Right lobe of liver (tissue), 6 donors: ENCODE measurements at regions not wholly inside any gene's neighbourhood (a gene's known extent, or its start where the extent isn't known, plus 50 kb on each side); places are given as distances from the start of the nearest gene placed in this dataset.

ENCODE experiments used
- ATAC-seq, 4 donors: fragments of 200-7000 bp; cut with Tn5 transposase; one replicate each; pipeline ENCODE4 v1.9.1; 2020; ENCODE audit warnings: mild to moderate bottlenecking in 4 of 4, moderate library complexity in 4 of 4
- DNase-seq, 3 donors: peaks; one replicate each; pipeline ENCODE4 v3.0.0-alpha.2; 2020
- H3K27ac ChIP-seq, 3 donors: fragments of 200-600 bp; one replicate each; pipeline ENCODE4 v1.8.0; 2022
- H3K27me3 ChIP-seq, 2 donors: fragments of 200-600 bp; one replicate each; pipeline ENCODE4 v1.8.0; 2022
- H3K36me3 ChIP-seq, 4 donors: fragments of 200-600 bp; sonication (generic) in 1 of 4; one replicate each; pipeline versions ENCODE4 v1.5.1 to v1.8.0; 2017 to 2022; ENCODE audit warnings: control low read depth in 1 of 4
- H3K4me1 ChIP-seq, 4 donors: fragments of 200-600 bp; sonication (generic) in 1 of 4; one replicate each; pipeline versions ENCODE4 v1.5.1 to v1.8.0; 2017 to 2022; ENCODE audit warnings: control low read depth in 1 of 4
- H3K4me3 ChIP-seq, 3 donors: fragments of 200-600 bp; one replicate each; pipeline ENCODE4 v1.8.0; 2022
- H3K9me3 ChIP-seq, 4 donors: fragments of 200-600 bp; sonication (generic) in 1 of 4; one replicate each; pipeline versions ENCODE4 v1.5.1 to v1.8.0; 2017 to 2022; ENCODE audit warnings: control low read depth in 1 of 4
- CTCF ChIP-seq, 4 donors: fragments of 200-600 bp in 3 of 4; fragments of 450-650 bp in 1 of 4; IDR thresholded peaks; one replicate each; pipeline versions ENCODE4 v1.5.1 to v1.8.0; 2016 to 2022; ENCODE audit warnings: antibody characterized with exemption in 4 of 4, mild to moderate bottlenecking in 2 of 4
- POLR2A ChIP-seq: fragments of 450-650 bp; IDR thresholded peaks from one replicate; pipeline ENCODE4 v1.6.1; 2017; ENCODE audit warnings: antibody characterized with exemption, mild to moderate bottlenecking
- WGBS: methylation state at CpG from one replicate; pipeline ENCODE4 v1.1.6; 2018; ENCODE audit warnings: low coverage, low lambda C conversion rate; ENCODE audit not compliant: insufficient coverage; ENCODE audit errors: missing lambda C conversion rate; 5-methylcytosine and 5-hydroxymethylcytosine counted together
- intact Hi-C, 2 donors: fragments of 100-400 bp; cut with DNase I; formaldehyde crosslinking; loops; one replicate each; pipeline versions ENCODE4 v1.11.2 to v1.14.1; 2022
- donor health status: DM: no; HTN: yes; CAD: no.
- donor health status: DM: no; HTN: no; CAD: no.
- donor health status: DM: no; HTN: no; CAD: no.
- donor health status: DM: no; HTN: yes; CAD: no.
- donor health status: DM: no; HTN: yes; CAD: no.

GRCh38 chr2:59288771-59289170, 1047.6 kb upstream of the FANCL start:
- ATAC-seq = no peak
- 65% methylated on average over 2 of the region's 2 CpGs for WGBS
- TF ChIP-seq POLR2A (no peak), CTCF (IDR thresholded peaks at IDR 0.05) (no peak)

GRCh38 chr2:59282374-59283057, 1041.4 kb upstream of the FANCL start:
- ATAC-seq = no peak
- Histone ChIP-seq H3K27ac (no peak overlapping the region), H3K9me3 (no peaks in the 10 kb centered on the region), H3K36me3 (no peaks in the 10 kb centered on the region), H3K27me3 (no peaks in the 10 kb centered on the region), H3K4me1 (no peaks in the 10 kb centered on the region), H3K4me3 (no peak overlapping the region)
- DNase-seq = no peak
- WGBS = 37% methylated on average over 6 of the region's 6 CpGs
- no peak for TF ChIP-seq POLR2A
- TF ChIP-seq CTCF (IDR thresholded peaks at IDR 0.05) = no peak
- intact Hi-C loops = no loop called here

More at GRCh38 chr2:59288771-59289170, 1047.6 kb upstream of the FANCL start:
- Histone ChIP-seq H3K9me3 (no peaks in the 10 kb centered on the region), H3K27ac (no peak overlapping the region), H3K27me3 (no peaks in the 10 kb centered on the region), H3K4me3 (no peak overlapping the region), H3K4me1 (no peaks in the 10 kb centered on the region), H3K36me3 (no peaks in the 10 kb centered on the region)
- intact Hi-C loops = no loop called here
- DNase-seq = no peak

GRCh38 chr2:59277671-59278070, 1036.5 kb upstream of the FANCL start:
- DNase-seq = no peak
- no peak overlapping the region for H3K27ac ChIP-seq
- H3K36me3 ChIP-seq = no peaks in the 10 kb centered on the region
- TF ChIP-seq CTCF (IDR thresholded peaks at IDR 0.05) (no peak), POLR2A (no peak)
- 51% methylated on average over 5 of the region's 5 CpGs for WGBS
- no peaks in the 10 kb centered on the region for H3K4me1 ChIP-seq
- H3K27me3 ChIP-seq = no peaks in the 10 kb centered on the region
- intact Hi-C loops = no loop called here
- H3K9me3 ChIP-seq = no peaks in the 10 kb centered on the region
- ATAC-seq = no peak
- H3K4me3 ChIP-seq = no peak overlapping the region

GRCh38 chr2:59276917-59277316, 1035.8 kb upstream of the FANCL start:
- Histone ChIP-seq H3K4me1 (no peaks in the 10 kb centered on the region), H3K27ac (no peak overlapping the region), H3K27me3 (no peaks in the 10 kb centered on the region), H3K4me3 (no peak overlapping the region), H3K9me3 (no peaks in the 10 kb centered on the region), H3K36me3 (no peaks in the 10 kb centered on the region)
- DNase-seq (no peak), ATAC-seq (no peak)
- intact Hi-C loops = no loop called here
- 30% methylated on average over 3 of the region's 3 CpGs for WGBS
- TF ChIP-seq CTCF (IDR thresholded peaks at IDR 0.05) = no peak
- no peak for TF ChIP-seq POLR2A

- intact Hi-C loops = no loop called here
- Histone ChIP-seq H3K9me3 (no peaks in the 10 kb centered on the region), H3K27ac (no peak overlapping the region), H3K27me3 (no peaks in the 10 kb centered on the region), H3K36me3 (no peaks in the 10 kb centered on the region), H3K4me3 (no peak overlapping the region), H3K4me1 (no peaks in the 10 kb centered on the region)
- ATAC-seq (no peak), DNase-seq (no peak)
- TF ChIP-seq CTCF (IDR thresholded peaks at IDR 0.05) = no peak
- no peak for TF ChIP-seq POLR2A
- 28% methylated on average over 2 of the region's 2 CpGs for WGBS
Observed at GRCh38 chr2:59276033-59276432, 1034.9 kb upstream of the FANCL start.
